Mesenchymal stem cell (in vitro differentiated cells and primary cell): ENCODE measurements at regions not wholly inside any gene's neighbourhood (a gene's known extent, or its start where the extent isn't known, plus 50 kb on each side); places are given as distances from the start of the nearest gene placed in this dataset.
A peak's percentile ranks its signal among the peaks of the same experiment; 100 is the strongest.

Source experiments
- DNase-seq: peaks from one replicate; pipeline ENCODE4 v3.0.0-alpha.2; 2013
- H2AFZ ChIP-seq: one replicate; pipeline ENCODE4 v1.6.1; 2013; ENCODE audit warnings: low read depth, mild to moderate bottlenecking, control low read depth, inconsistent platforms, low read length, moderate library complexity
- H2AK5ac ChIP-seq: 2 replicates; pipeline ENCODE4 v1.6.1; 2013; ENCODE audit warnings: low read length, moderate library complexity, mild to moderate bottlenecking, inconsistent platforms; ENCODE audit not compliant: severe bottlenecking
- H2BK120ac ChIP-seq: one replicate; pipeline ENCODE4 v1.6.1; 2013; ENCODE audit warnings: low read depth, mild to moderate bottlenecking, inconsistent platforms, low read length, moderate library complexity
- H2BK12ac ChIP-seq, 2 experiments: one replicate each; pipeline ENCODE4 v1.6.1; 2013; ENCODE audit warnings: inconsistent platforms in 2 of 2, low read length in 2 of 2, mild to moderate bottlenecking in 2 of 2, moderate library complexity in 2 of 2, control low read depth in 1 of 2
- H2BK15ac ChIP-seq: one replicate; pipeline ENCODE4 v1.6.1; 2013; ENCODE audit warnings: mild to moderate bottlenecking, low read depth, inconsistent platforms; ENCODE audit not compliant: poor library complexity, severe bottlenecking
- H2BK5ac ChIP-seq: 2 replicates; pipeline ENCODE4 v1.6.1; 2013; ENCODE audit warnings: low read depth, mild to moderate bottlenecking, low read length, control low read depth, inconsistent platforms; ENCODE audit not compliant: poor library complexity, severe bottlenecking
- H3K14ac ChIP-seq, 2 experiments: one replicate each; pipeline ENCODE4 v1.6.1; 2013; ENCODE audit warnings: inconsistent platforms in 2 of 2, low read length in 2 of 2, control low read depth in 1 of 2, mild to moderate bottlenecking in 1 of 2, moderate library complexity in 1 of 2
- H3K18ac ChIP-seq, 2 experiments: one replicate each; pipeline ENCODE4 v1.6.1; 2013; ENCODE audit warnings: inconsistent platforms in 2 of 2, low read length in 2 of 2, control low read depth in 1 of 2, low read depth in 1 of 2, mild to moderate bottlenecking in 1 of 2
- H3K23ac ChIP-seq, 2 experiments: one replicate each; pipeline ENCODE4 v1.6.1; 2013; ENCODE audit warnings: inconsistent platforms in 2 of 2, low read length in 2 of 2, mild to moderate bottlenecking in 2 of 2, moderate library complexity in 2 of 2, control low read depth in 1 of 2
- H3K27ac ChIP-seq: 2 replicates; pipeline ENCODE4 v1.5.1; 2013; ENCODE audit warnings: mild to moderate bottlenecking, moderate library complexity, low read length, control low read depth, inconsistent platforms; ENCODE audit not compliant: poor library complexity, severe bottlenecking
- H3K27me3 ChIP-seq, 2 experiments: 2 replicates each; pipeline versions ENCODE4 v1.6.1 to v1.7.0; 2013; ENCODE audit warnings: low read length in 2 of 2, mild to moderate bottlenecking in 2 of 2, moderate library complexity in 2 of 2, control low read depth in 1 of 2, inconsistent platforms in 1 of 2; ENCODE audit not compliant: control insufficient read depth in 1 of 2, insufficient read depth in 1 of 2
- H3K36me3 ChIP-seq, 2 experiments: 2 replicates each; pipeline versions ENCODE4 v1.6.1 to v1.7.0; 2013; ENCODE audit warnings: low read length in 2 of 2, control low read depth in 1 of 2, inconsistent platforms in 1 of 2, low read depth in 1 of 2, mild to moderate bottlenecking in 1 of 2; ENCODE audit not compliant: insufficient read depth in 2 of 2, control insufficient read depth in 1 of 2
- H3K4ac ChIP-seq, 2 experiments: one replicate each; pipeline ENCODE4 v1.6.1; 2013; ENCODE audit warnings: inconsistent platforms in 2 of 2, low read length in 2 of 2, mild to moderate bottlenecking in 2 of 2, moderate library complexity in 2 of 2, control low read depth in 1 of 2, low read depth in 1 of 2
- H3K4me1 ChIP-seq: 2 replicates; pipeline ENCODE4 v1.6.1; 2013; ENCODE audit warnings: low read depth, low read length, control low read depth; ENCODE audit not compliant: control insufficient read depth, insufficient read depth
- H3K4me2 ChIP-seq: 2 replicates; pipeline ENCODE4 v1.6.1; 2013; ENCODE audit warnings: low read length, mild to moderate bottlenecking, inconsistent platforms; ENCODE audit not compliant: poor library complexity, severe bottlenecking
- H3K4me3 ChIP-seq, 2 experiments: 2 replicates each; pipeline versions ENCODE4 v1.5.1 to v1.7.0; 2013; ENCODE audit warnings: low read length in 2 of 2, mild to moderate bottlenecking in 2 of 2, control low read depth in 1 of 2, low read depth in 1 of 2; ENCODE audit not compliant: insufficient read depth in 1 of 2
- H3K79me1 ChIP-seq: replicated peaks from 2 replicates; pipeline ENCODE4 v1.6.1; 2013; ENCODE audit warnings: mild to moderate bottlenecking, control low read depth, low read length, inconsistent platforms; ENCODE audit not compliant: poor library complexity, severe bottlenecking
- H3K9ac ChIP-seq: 2 replicates; pipeline ENCODE4 v1.7.0; 2013; ENCODE audit warnings: mild to moderate bottlenecking, low read length, moderate library complexity
- H3K9me3 ChIP-seq: 2 replicates; pipeline ENCODE4 v1.7.0; 2013; ENCODE audit warnings: mild to moderate bottlenecking, low read length; ENCODE audit not compliant: control insufficient read depth
- H4K8ac ChIP-seq: one replicate; pipeline ENCODE4 v1.6.1; 2013; ENCODE audit warnings: inconsistent platforms, mild to moderate bottlenecking, low read length, moderate library complexity
- H4K91ac ChIP-seq: one replicate; pipeline ENCODE4 v1.6.1; 2013; ENCODE audit warnings: mild to moderate bottlenecking, low read length, inconsistent platforms
- WGBS: methylation state at CpG from one replicate; pipeline ENCODE4 v1.1.7; 2013; ENCODE audit warnings: mixed read lengths; 5-methylcytosine and 5-hydroxymethylcytosine counted together

DNA sequence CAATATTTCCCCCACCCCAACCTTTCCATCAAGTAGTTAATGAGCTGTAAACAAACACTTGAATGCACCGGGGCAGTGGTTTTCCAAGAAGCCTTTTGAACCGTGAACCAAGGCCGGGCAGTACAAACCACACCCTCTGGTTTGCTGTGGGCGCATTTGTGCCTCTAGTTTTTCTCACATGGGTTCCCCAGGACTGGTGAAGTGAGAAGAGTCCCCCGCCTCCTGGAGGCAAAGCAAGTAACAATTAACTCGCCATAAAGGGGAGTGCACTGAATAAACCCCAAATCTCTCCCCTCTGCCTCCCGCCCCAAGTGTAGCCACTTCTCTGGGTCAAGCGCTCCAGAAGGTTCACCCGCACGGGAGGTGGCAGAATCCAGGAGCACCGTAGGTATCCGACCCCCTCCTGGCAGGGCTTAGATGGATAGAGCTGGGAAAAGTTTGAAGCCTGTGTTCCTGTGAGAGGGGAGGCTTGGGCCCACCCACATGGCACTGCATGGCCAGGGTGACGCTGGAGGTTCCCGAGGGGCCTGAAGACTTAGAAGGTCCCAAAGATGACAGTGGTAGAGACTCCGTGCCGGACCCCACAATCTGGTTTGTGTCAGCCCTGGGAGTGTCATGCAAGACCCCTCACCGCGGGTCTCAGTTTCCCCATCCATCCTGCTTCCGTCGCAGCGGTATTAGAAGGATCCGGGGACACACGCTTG lies 182.2 kb downstream of the SMAD2 start:
- Histone ChIP-seq H3K18ac (no peak overlapping the region), H3K9ac (peak overlapping the region; percentile 75), H2AFZ (no peak overlapping the region), H2BK5ac (no peak overlapping the region), H3K23ac (no peak overlapping the region), H3K4me3 (no peak overlapping the region), H4K91ac (no peak overlapping the region), H2AK5ac (no peak overlapping the region), H3K27me3 (peaks cover 25 to 43% of the 10 kb centered on the region in 2 experiments), H4K8ac (no peak overlapping the region), H3K36me3 (no peaks in the 10 kb centered on the region), H3K9me3 (no peaks in the 10 kb centered on the region), H3K4me1 (peaks cover 5% of the 10 kb centered on the region), H2BK15ac (no peak overlapping the region), H2BK120ac (no peak overlapping the region), H3K4ac (no peak overlapping the region), H3K4me2 (no peak overlapping the region), H3K27ac (no peak overlapping the region), H2BK12ac (no peak overlapping the region), H3K79me1 (no peaks in the 10 kb centered on the region), H3K14ac (no peak overlapping the region)
- DNase-seq = no peak
- 74% methylated on average over 23 of the region's 23 CpGs for WGBS

DNA sequence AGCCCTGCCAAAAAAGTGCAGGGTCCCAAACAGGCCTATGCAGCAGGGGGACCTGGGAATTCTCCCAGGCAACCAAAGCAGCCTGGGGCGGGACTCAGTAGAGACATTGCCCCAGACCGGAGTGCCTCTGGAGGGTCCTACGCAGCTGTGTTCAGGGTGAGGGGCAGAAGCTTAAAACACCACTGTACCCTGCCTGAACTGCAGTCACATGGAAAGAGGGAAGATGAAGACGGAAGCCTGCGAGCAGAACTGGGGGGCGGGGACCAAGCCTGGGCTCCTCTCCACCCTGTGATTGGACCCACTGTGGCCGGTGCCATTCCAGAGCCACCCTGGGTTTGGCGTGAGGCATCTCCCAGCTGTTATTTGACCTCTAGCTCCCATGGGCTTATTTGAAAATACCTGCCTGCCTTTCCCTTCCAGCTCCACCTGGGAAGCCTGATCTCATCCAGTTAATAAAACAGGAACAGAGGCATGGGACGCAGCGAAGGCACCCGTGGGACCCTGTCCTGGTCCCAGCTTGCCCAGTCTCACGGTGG lies 183.1 kb downstream of the SMAD2 start:
- Histone ChIP-seq H3K18ac (no peak overlapping the region), H3K4me1 (peaks cover 5% of the 10 kb centered on the region), H3K14ac (no peak overlapping the region), H4K91ac (no peak overlapping the region), H2BK5ac (no peak overlapping the region), H3K9me3 (no peaks in the 10 kb centered on the region), H2BK120ac (no peak overlapping the region), H2AK5ac (no peak overlapping the region), H2AFZ (no peak overlapping the region), H3K27me3 (peaks cover 25 to 51% of the 10 kb centered on the region in 2 experiments), H4K8ac (no peak overlapping the region), H3K4ac (no peak overlapping the region), H3K9ac (no peak overlapping the region), H3K36me3 (no peaks in the 10 kb centered on the region), H2BK15ac (no peak overlapping the region), H3K27ac (no peak overlapping the region), H3K79me1 (no peaks in the 10 kb centered on the region), H2BK12ac (no peak overlapping the region), H3K4me3 (no peak overlapping the region), H3K4me2 (no peak overlapping the region), H3K23ac (no peak overlapping the region)
- WGBS = 94% methylated on average over 12 of the region's 12 CpGs
- no peak for DNase-seq

DNA sequence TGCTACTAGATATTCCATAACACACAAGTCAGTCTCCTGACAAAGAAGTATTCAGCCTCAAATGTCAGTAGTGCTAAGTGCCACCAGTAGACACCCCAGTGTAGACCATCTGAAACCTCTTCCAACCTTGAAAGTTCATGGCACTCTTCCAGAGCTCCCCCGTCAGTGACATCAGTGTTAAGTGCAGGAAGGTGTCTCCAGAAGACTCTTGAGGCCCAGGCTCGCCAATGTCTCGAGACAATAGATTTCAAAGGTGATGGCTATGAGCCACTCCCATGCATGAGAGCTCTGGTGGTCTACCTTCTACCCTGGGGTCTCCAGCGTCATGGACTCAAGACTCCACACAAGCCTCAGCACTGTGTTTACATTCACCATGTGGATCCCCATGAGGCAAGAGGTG lies 183.8 kb downstream of the SMAD2 start:
- Histone ChIP-seq H3K23ac (no peak overlapping the region), H3K9me3 (no peaks in the 10 kb centered on the region), H3K27ac (no peak overlapping the region), H4K8ac (no peak overlapping the region), H2BK12ac (no peak overlapping the region), H4K91ac (no peak overlapping the region), H2AFZ (no peak overlapping the region), H2AK5ac (no peak overlapping the region), H3K27me3 (peaks cover 25 to 49% of the 10 kb centered on the region in 2 experiments), H2BK15ac (no peak overlapping the region), H2BK120ac (no peak overlapping the region), H3K4me3 (no peak overlapping the region), H3K18ac (no peak overlapping the region), H3K9ac (no peak overlapping the region), H3K4ac (no peak overlapping the region), H3K79me1 (no peaks in the 10 kb centered on the region), H3K36me3 (no peaks in the 10 kb centered on the region), H3K4me1 (peaks cover 5% of the 10 kb centered on the region), H3K4me2 (no peak overlapping the region), H2BK5ac (no peak overlapping the region), H3K14ac (no peak overlapping the region)
- DNase-seq = no peak
- 86% methylated on average over 4 of the region's 4 CpGs for WGBS

DNA sequence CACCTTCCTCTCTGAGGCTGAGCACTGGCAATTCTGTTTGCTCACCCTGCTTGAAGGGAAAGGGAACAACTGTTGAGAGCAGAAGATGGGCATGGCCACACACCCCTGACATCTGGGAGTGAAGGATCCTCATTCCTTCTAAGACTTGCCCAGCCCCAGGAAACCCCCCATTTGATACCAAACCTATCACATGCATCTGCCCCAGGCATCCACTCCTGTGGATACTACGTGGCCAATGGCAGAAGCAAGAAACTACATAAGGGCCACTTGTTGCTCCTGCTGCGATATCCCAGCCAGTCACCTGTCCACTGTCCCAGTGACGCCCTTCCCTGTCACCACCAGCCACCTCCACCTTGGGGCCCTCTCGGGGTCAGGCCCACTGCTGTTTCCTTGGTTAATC lies 185.2 kb downstream of the SMAD2 start:
- H3K4ac ChIP-seq = no peak overlapping the region
- no peaks in the 10 kb centered on the region for H3K9me3 ChIP-seq
- H3K23ac ChIP-seq = no peak overlapping the region
- H2AFZ ChIP-seq = no peak overlapping the region
- H2BK15ac ChIP-seq = no peak overlapping the region
- no peak overlapping the region for H2BK12ac ChIP-seq
- H2BK5ac ChIP-seq = no peak overlapping the region
- no peak overlapping the region for H3K9ac ChIP-seq
- H2BK120ac ChIP-seq = no peak overlapping the region
- no peak overlapping the region for H4K8ac ChIP-seq
- no peak overlapping the region for H4K91ac ChIP-seq
- H3K79me1 ChIP-seq = no peaks in the 10 kb centered on the region
- H3K4me2 ChIP-seq = no peak overlapping the region
- no peak for DNase-seq
- peaks cover 5% of the 10 kb centered on the region for H3K4me1 ChIP-seq
- H3K4me3 ChIP-seq = peak overlapping the region in 1 of 2 experiments; percentile 32
- H3K14ac ChIP-seq = no peak overlapping the region
- H2AK5ac ChIP-seq = no peak overlapping the region
- no peak overlapping the region for H3K18ac ChIP-seq
- WGBS = 81% methylated on average over 4 of the region's 4 CpGs
- H3K36me3 ChIP-seq = no peaks in the 10 kb centered on the region
- peaks cover 25 to 46% of the 10 kb centered on the region in 2 experiments for H3K27me3 ChIP-seq
- no peak overlapping the region for H3K27ac ChIP-seq
